ENCODE measurements at regions not wholly inside any gene's neighbourhood (a gene's known extent, or its start where the extent isn't known, plus 50 kb on each side); places are given as distances from the start of the nearest gene placed in this dataset.

GRCh38 chr5:135239453-135240282, 159.4 kb downstream of the MACROH2A1 start:
- H3K4me2 ChIP-seq (ENCODE audit: low read depth, low read length) = no peak overlapping the region
- H3K9me2 ChIP-seq (replicated peaks; ENCODE audit: insufficient read depth, low read length) = no peaks in the 10 kb centered on the region
- no peaks in the 10 kb centered on the region for H3F3A ChIP-seq (ENCODE audit: insufficient read depth, low read length)
- H2AFZ ChIP-seq (ENCODE audit: low read length) = no peak overlapping the region
- H4K20me1 ChIP-seq (ENCODE audit: insufficient read depth, low read length) = no peaks in the 10 kb centered on the region
- no peak for DNase-seq
- H3K9ac ChIP-seq (ENCODE audit: low read length) = no peak overlapping the region
- no peak for TF ChIP-seq EZH2phosphoT487 (IDR thresholded peaks at IDR 0.05; ENCODE audit: low read length)
- no peak for TF ChIP-seq EZH2 (optimal IDR thresholded peaks at IDR 0.05; ENCODE audit: low read depth, low read length)
- TF ChIP-seq, protein P1, sequence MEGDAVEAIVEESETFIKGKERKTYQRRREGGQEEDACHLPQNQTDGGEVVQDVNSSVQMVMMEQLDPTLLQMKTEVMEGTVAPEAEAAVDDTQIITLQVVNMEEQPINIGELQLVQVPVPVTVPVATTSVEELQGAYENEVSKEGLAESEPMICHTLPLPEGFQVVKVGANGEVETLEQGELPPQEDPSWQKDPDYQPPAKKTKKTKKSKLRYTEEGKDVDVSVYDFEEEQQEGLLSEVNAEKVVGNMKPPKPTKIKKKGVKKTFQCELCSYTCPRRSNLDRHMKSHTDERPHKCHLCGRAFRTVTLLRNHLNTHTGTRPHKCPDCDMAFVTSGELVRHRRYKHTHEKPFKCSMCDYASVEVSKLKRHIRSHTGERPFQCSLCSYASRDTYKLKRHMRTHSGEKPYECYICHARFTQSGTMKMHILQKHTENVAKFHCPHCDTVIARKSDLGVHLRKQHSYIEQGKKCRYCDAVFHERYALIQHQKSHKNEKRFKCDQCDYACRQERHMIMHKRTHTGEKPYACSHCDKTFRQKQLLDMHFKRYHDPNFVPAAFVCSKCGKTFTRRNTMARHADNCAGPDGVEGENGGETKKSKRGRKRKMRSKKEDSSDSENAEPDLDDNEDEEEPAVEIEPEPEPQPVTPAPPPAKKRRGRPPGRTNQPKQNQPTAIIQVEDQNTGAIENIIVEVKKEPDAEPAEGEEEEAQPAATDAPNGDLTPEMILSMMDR (IDR thresholded peaks at IDR 0.05; ENCODE audit: low read length) = no peak
- H3K9me3 ChIP-seq (replicated peaks; ENCODE audit: insufficient read depth, low read length) = no peaks in the 10 kb centered on the region
- H3K27ac ChIP-seq (ENCODE audit: low read length) = no peak overlapping the region
- no peaks in the 10 kb centered on the region for H3K36me3 ChIP-seq (replicated peaks; ENCODE audit: insufficient read depth, low read length)
- H3K27me3 ChIP-seq (replicated peaks; ENCODE audit: insufficient read depth, low read length) = no peaks in the 10 kb centered on the region
- no peaks in the 10 kb centered on the region for H3K79me2 ChIP-seq (ENCODE audit: low read length)
- H3K4me1 ChIP-seq (ENCODE audit: low read length) = no peaks in the 10 kb centered on the region
- no peak overlapping the region for H3K4me3 ChIP-seq (ENCODE audit: low read length)

GRCh38 chr5:135238622-135239452, 160.2 kb downstream of the MACROH2A1 start:
- Histone ChIP-seq H3K79me2 (ENCODE audit: low read length) (no peaks in the 10 kb centered on the region), H2AFZ (ENCODE audit: low read length) (no peak overlapping the region), H3K4me3 (ENCODE audit: low read length) (no peak overlapping the region), H3K4me1 (ENCODE audit: low read length) (no peaks in the 10 kb centered on the region), H3K9ac (ENCODE audit: low read length) (no peak overlapping the region), H3K4me2 (ENCODE audit: low read depth, low read length) (no peak overlapping the region), H3K36me3 (replicated peaks; ENCODE audit: insufficient read depth, low read length) (no peaks in the 10 kb centered on the region), H3K27me3 (replicated peaks; ENCODE audit: insufficient read depth, low read length) (no peaks in the 10 kb centered on the region), H4K20me1 (ENCODE audit: insufficient read depth, low read length) (no peaks in the 10 kb centered on the region), H3K9me2 (replicated peaks; ENCODE audit: insufficient read depth, low read length) (no peaks in the 10 kb centered on the region), H3K9me3 (replicated peaks; ENCODE audit: insufficient read depth, low read length) (no peaks in the 10 kb centered on the region), H3K27ac (ENCODE audit: low read length) (no peak overlapping the region), H3F3A (ENCODE audit: insufficient read depth, low read length) (no peaks in the 10 kb centered on the region)
- TF ChIP-seq EZH2 (optimal IDR thresholded peaks at IDR 0.05; ENCODE audit: low read depth, low read length) (no peak), EZH2phosphoT487 (IDR thresholded peaks at IDR 0.05; ENCODE audit: low read length) (no peak)
- TF ChIP-seq, protein P1 (IDR thresholded peaks at IDR 0.05; ENCODE audit: low read length) = no peak
- no peak for DNase-seq

DNA sequence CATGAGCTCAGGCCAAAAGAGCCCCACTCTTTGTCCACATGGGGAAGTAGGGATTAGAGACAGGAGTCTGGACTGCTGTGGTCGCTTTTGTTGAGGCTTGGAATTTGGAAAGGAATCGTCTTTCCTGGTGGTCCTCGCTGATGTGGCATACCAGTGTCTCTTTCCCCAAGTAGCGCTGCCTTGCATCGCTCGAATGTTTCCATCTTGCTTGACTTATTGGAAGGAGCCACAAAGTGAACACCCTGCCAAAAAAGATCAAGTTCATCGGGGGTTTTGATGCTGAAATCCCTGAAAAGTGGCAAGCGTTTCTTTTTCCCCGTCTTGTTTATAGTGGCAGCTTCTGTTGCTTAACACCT, 161.3 kb downstream of the MACROH2A1 start:
- no peak overlapping the region for H3K4me2 ChIP-seq (ENCODE audit: low read depth, low read length)
- H3K9ac ChIP-seq (ENCODE audit: low read length) = no peak overlapping the region
- H3K27ac ChIP-seq (ENCODE audit: low read length) = no peak overlapping the region
- no peaks in the 10 kb centered on the region for H3F3A ChIP-seq (ENCODE audit: insufficient read depth, low read length)
- H3K9me3 ChIP-seq (replicated peaks; ENCODE audit: insufficient read depth, low read length) = no peaks in the 10 kb centered on the region
- no peaks in the 10 kb centered on the region for H3K27me3 ChIP-seq (replicated peaks; ENCODE audit: insufficient read depth, low read length)
- H2AFZ ChIP-seq (ENCODE audit: low read length) = no peak overlapping the region
- no peaks in the 10 kb centered on the region for H3K79me2 ChIP-seq (ENCODE audit: low read length)
- no peaks in the 10 kb centered on the region for H3K36me3 ChIP-seq (replicated peaks; ENCODE audit: insufficient read depth, low read length)
- H3K9me2 ChIP-seq (replicated peaks; ENCODE audit: insufficient read depth, low read length) = no peaks in the 10 kb centered on the region
- no peaks in the 10 kb centered on the region for H4K20me1 ChIP-seq (ENCODE audit: insufficient read depth, low read length)
- DNase-seq = no peak
- TF ChIP-seq, protein P1 (IDR thresholded peaks at IDR 0.05; ENCODE audit: low read length) = no peak
- TF ChIP-seq EZH2 (optimal IDR thresholded peaks at IDR 0.05; ENCODE audit: low read depth, low read length) = no peak
- no peak for TF ChIP-seq EZH2phosphoT487 (IDR thresholded peaks at IDR 0.05; ENCODE audit: low read length)
- no peak overlapping the region for H3K4me3 ChIP-seq (ENCODE audit: low read length)
- no peaks in the 10 kb centered on the region for H3K4me1 ChIP-seq (ENCODE audit: low read length)
